MCF 10A (cell line): ENCODE measurements at regions not wholly inside any gene's neighbourhood (a gene's known extent, or its start where the extent isn't known, plus 50 kb on each side); places are given as distances from the start of the nearest gene placed in this dataset.

Source experiments
- BruUV-seq: library from RNA; stranded (reverse); fragments of 400-500 nt; replicated peaks from 2 replicates; lab custom pipeline; 2021; lab: Mats Ljungman, UMichigan
- CTCF ChIA-PET: fragments of 300-600 bp; sonication (Branson Sonifier 250); formaldehyde crosslinking; extraction: SDS; loops from one replicate; lab custom pipeline; 2021; ENCODE audit warnings: antibody characterized with exemption, inconsistent platforms; lab: Yijun Ruan, JAX
- POLR2A ChIA-PET: fragments of 300-600, 350-650 bp; sonication (Branson Sonifier 250); formaldehyde crosslinking; extraction: SDS; loops from one replicate; lab custom pipeline; 2020; ENCODE audit warnings: antibody characterized with exemption, inconsistent platforms; lab: Yijun Ruan, JAX
- DNase-seq: peaks from one replicate; pipeline ENCODE4 v3.0.0-alpha.2; 2018; ENCODE audit not compliant: unreplicated experiment
- H3K27ac Mint-ChIP-seq: one replicate; pipeline ENCODE4 v1.8.0; 2022; ENCODE audit warnings: mild to moderate bottlenecking, low read depth, mixed read lengths; ENCODE audit not compliant: unreplicated experiment
- H3K27me3 Mint-ChIP-seq: one replicate; pipeline ENCODE4 v1.8.0; 2022; ENCODE audit warnings: mixed read lengths; ENCODE audit not compliant: insufficient read depth, unreplicated experiment
- H3K36me3 Mint-ChIP-seq: one replicate; pipeline ENCODE4 v1.8.0; 2022; ENCODE audit warnings: mild to moderate bottlenecking, moderate library complexity, mixed read lengths; ENCODE audit not compliant: insufficient read depth, unreplicated experiment
- H3K4me1 Mint-ChIP-seq: one replicate; pipeline ENCODE4 v1.8.0; 2022; ENCODE audit warnings: mixed read lengths; ENCODE audit not compliant: insufficient read depth, unreplicated experiment
- H3K4me3 Mint-ChIP-seq: one replicate; pipeline ENCODE4 v1.8.0; 2022; ENCODE audit warnings: mild to moderate bottlenecking, moderate library complexity, mixed read lengths; ENCODE audit not compliant: unreplicated experiment
- H3K9me3 Mint-ChIP-seq: one replicate; pipeline ENCODE4 v1.8.0; 2022; ENCODE audit warnings: mixed read lengths; ENCODE audit not compliant: unreplicated experiment
- intact Hi-C: fragments of 100-400 bp; cut with micrococcal nuclease; formaldehyde crosslinking; loops from 2 replicates; pipeline ENCODE4 v1.14.1; 2022
- TF ChIP-seq, protein P1 (sequence below): fragments of 200-600 bp; IDR thresholded peaks from one replicate; pipeline ENCODE4 v1.8.0; 2022; ENCODE audit warnings: antibody characterized with exemption, mild to moderate bottlenecking; ENCODE audit not compliant: unreplicated experiment

DNA sequence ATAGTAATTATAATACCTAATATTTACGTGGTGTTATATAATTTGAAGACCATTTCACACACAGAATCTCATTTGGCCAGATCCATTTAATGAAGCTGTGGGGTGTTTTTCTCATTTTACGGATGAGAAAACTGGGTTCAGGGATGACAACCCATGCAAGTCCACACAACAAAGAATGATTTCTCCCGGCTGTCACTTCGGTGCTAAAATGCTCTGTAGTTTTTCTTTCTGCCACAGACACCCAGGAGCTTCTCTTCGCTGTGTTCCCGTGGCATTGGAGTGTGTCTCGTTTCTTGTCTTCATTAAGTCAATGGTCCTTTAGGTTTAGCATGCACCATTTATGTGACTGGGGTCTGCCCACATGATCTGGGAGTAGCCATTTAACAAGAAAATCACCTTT is 308.5 kb downstream of the ENC1 start:
- TF ChIP-seq, protein P1, sequence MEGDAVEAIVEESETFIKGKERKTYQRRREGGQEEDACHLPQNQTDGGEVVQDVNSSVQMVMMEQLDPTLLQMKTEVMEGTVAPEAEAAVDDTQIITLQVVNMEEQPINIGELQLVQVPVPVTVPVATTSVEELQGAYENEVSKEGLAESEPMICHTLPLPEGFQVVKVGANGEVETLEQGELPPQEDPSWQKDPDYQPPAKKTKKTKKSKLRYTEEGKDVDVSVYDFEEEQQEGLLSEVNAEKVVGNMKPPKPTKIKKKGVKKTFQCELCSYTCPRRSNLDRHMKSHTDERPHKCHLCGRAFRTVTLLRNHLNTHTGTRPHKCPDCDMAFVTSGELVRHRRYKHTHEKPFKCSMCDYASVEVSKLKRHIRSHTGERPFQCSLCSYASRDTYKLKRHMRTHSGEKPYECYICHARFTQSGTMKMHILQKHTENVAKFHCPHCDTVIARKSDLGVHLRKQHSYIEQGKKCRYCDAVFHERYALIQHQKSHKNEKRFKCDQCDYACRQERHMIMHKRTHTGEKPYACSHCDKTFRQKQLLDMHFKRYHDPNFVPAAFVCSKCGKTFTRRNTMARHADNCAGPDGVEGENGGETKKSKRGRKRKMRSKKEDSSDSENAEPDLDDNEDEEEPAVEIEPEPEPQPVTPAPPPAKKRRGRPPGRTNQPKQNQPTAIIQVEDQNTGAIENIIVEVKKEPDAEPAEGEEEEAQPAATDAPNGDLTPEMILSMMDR, result no peak
- DNase-seq, result no peak
- CTCF ChIA-PET, result no interaction called here
- H3K4me1 Mint-ChIP-seq, result peaks cover 7% of the 10 kb centered on the region
- H3K36me3 Mint-ChIP-seq, result no peaks in the 10 kb centered on the region
- BruUV-seq, result no TSS peak
- H3K27me3 Mint-ChIP-seq, result no peaks in the 10 kb centered on the region
- intact Hi-C loops, result no loop called here
- no peak overlapping the region for H3K27ac Mint-ChIP-seq
- no peak overlapping the region for H3K4me3 Mint-ChIP-seq
- POLR2A ChIA-PET, result no interaction called here
- H3K9me3 Mint-ChIP-seq, result no peaks in the 10 kb centered on the region

DNA sequence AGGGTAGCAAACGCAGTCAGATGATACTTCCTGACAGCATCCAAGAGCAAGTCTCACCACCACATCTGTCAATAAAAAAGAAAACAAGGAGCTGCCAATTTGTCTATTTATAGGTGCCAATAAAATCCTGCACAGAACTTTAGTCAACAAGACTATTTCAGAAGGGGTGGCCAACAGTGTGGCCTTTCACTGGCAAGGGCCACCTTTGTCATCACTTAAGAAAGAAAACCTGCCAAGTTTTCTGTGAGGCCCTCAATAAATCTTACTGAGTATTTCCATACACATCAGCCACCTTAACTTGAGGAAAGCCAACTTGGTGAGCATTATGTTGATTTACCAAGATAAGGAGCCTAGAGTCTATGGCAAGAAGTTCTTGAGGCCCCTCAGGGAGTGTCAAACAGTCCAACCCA is 312.3 kb downstream of the ENC1 start:
- Mint-ChIP-seq H3K36me3 (no peaks in the 10 kb centered on the region), H3K27me3 (no peaks in the 10 kb centered on the region), H3K4me3 (no peak overlapping the region), H3K4me1 (peaks cover 17% of the 10 kb centered on the region), H3K27ac (no peak overlapping the region), H3K9me3 (no peaks in the 10 kb centered on the region)
- TF ChIP-seq, protein P1, result no peak
- ChIA-PET POLR2A (interaction anchor here (1.0 kb wide), 1 partner anchor 10 kb away, joined by 3 read pairs; no protein-coding TSS in a partner anchor), CTCF (interaction anchor here (0.8 kb wide), 1 partner anchor 11 kb away, joined by 4 read pairs; no protein-coding TSS in a partner anchor)
- intact Hi-C loops, result no loop called here
- no TSS peak for BruUV-seq
- DNase-seq, result no peak

DNA sequence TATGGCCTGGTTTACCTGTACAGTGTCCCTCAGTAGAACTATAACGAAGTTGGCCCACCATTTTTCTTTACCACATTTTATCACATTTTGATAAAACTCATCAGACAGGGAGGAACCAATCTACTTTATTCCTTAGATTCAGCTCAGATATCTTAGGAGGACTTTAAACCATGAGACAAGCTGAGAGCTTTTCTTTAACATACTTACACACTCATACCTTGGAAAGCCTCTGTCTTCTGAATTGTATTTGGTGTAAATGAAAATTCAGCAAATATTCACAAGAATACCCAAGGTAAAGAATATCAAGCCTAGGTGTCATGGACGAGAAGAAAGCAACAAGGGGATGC is 313.2 kb downstream of the ENC1 start:
- CTCF ChIA-PET, result no interaction called here
- TF ChIP-seq, protein P1, result no peak
- H3K27me3 Mint-ChIP-seq, result no peaks in the 10 kb centered on the region
- POLR2A ChIA-PET, result interaction anchor here (1.0 to 1.5 kb wide), 2 partner anchors 14 to 311 kb away, joined by 3 to 4 read pairs; no protein-coding TSS in a partner anchor
- H3K27ac Mint-ChIP-seq, result peak overlapping the region; percentile 82
- no peak overlapping the region for H3K4me3 Mint-ChIP-seq
- H3K36me3 Mint-ChIP-seq, result no peaks in the 10 kb centered on the region
- no peaks in the 10 kb centered on the region for H3K9me3 Mint-ChIP-seq
- intact Hi-C loops, result no loop called here
- peaks cover 17% of the 10 kb centered on the region for H3K4me1 Mint-ChIP-seq
- DNase-seq, result no peak
- no TSS peak for BruUV-seq

DNA sequence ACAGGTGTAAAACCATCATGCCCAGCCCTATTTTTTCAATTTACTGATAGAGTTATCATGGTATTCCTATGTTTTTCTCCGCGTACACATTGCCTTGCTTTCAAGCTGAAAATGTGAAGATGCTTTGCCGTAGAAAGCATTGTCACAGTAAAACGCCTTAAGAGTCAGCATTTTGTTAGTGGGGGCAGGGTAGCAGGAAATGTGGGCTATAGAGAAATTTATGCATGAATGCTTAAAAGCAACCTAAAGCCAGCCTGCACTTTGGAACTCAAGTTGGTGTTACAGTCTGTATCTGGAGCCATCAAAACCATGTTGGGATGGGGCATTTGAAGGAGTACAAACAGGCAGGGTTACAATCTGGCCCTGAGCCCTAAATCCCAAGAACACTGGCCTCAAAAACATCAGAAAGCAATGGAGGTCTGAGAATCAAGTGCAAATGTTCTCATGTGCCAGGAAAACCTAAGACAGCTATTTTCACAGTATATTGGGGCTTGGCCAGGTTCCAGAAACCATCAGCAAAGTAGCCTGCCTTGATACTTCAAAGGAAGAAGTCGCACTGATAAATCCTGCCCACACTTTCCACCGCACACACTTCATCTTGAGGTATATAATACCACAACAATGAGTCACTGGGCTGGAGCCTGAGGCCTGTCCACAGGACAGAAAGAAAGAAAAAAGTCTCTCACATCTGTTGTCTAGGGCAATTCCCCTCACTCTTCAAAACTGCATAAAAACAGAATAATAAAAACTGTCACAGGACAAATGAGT is 313.8 kb downstream of the ENC1 start:
- Mint-ChIP-seq H3K27ac (peak overlapping the region; percentile 82), H3K4me3 (no peak overlapping the region), H3K4me1 (peaks cover 17% of the 10 kb centered on the region), H3K27me3 (no peaks in the 10 kb centered on the region), H3K9me3 (no peaks in the 10 kb centered on the region), H3K36me3 (no peaks in the 10 kb centered on the region)
- DNase-seq, result peak; percentile 92
- intact Hi-C loops, result no loop called here
- TF ChIP-seq, protein P1, result no peak
- BruUV-seq, result no TSS peak
- POLR2A ChIA-PET, result interaction anchor here (0.6 to 1.5 kb wide), 3 partner anchors 14 to 312 kb away, joined by 3 to 4 read pairs (median 3); no protein-coding TSS in a partner anchor
- CTCF ChIA-PET, result no interaction called here
